HG02763 (cell line): ENCODE measurements at regions not wholly inside any gene's neighbourhood (a gene's known extent, or its start where the extent isn't known, plus 50 kb on each side); places are given as distances from the start of the nearest gene placed in this dataset.
"Not testable (repeated sequence)": the region's sequence is repeated elsewhere in the genome, so short reads cannot be mapped to it uniquely, and the experiment has no call there.

Experiments used
- ATAC-seq: cut with Tn5 transposase; IDR thresholded peaks from one replicate; pipeline ENCODE4 v1.9.1; 2021; ENCODE audit warnings: mild to moderate bottlenecking, moderate library complexity; ENCODE audit not compliant: unreplicated experiment

- ATAC-seq, result no peak
Measured at GRCh38 chr13:79935121-79935520, 405.8 kb downstream of the SPRY2 start.

GRCh38 chr13:79933389-79933788, 407.5 kb downstream of the SPRY2 start:
- no peak for ATAC-seq

DNA sequence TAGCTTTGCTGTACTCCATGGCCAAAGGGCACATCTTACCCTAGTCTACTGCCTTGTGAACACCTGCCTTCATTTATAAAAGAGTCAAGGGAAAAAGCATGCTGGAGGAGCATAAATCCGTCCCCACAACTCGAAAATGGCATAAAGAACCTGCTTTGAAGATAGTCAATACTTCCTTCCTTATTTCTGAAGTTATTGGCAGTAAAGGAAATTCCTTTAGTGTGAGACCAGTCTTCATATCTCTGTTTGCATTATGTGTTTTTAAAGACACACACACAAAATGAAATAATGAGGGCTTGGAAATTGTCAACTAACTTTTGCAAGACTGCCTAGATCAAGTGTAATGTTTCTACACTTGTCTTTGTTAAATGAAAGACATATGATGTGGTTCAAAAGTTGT, 408.4 kb downstream of the SPRY2 start:
- ATAC-seq, result no peak

DNA sequence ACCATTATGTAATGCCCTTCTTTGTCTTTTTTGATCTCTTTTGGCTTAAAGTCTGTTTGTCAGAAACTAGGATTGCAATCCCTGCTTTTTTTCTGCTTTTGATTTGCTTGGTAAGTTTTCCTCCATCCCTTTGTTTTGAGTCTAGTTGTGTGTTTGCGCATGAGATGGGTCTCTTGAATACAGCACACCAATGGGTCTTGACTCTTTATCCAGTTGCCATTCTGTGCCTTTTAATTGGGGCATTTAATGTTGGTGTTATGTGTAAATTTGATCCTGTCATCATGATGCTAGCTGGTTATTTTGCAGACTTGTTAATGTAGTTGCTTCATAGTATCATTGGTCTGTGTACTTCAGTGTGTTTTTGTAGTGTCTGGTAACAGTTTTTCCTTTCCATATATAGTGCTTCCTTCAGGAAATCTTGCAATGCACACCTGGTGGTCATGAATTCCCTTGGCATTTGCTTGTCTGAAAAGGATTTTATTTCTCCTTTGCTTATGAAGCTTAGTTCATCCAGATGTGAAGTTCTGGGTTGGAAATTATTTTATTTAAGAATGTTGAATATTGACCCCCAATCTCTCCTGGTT, 416.9 kb downstream of the SPRY2 start:
- not testable (repeated sequence) for ATAC-seq

DNA sequence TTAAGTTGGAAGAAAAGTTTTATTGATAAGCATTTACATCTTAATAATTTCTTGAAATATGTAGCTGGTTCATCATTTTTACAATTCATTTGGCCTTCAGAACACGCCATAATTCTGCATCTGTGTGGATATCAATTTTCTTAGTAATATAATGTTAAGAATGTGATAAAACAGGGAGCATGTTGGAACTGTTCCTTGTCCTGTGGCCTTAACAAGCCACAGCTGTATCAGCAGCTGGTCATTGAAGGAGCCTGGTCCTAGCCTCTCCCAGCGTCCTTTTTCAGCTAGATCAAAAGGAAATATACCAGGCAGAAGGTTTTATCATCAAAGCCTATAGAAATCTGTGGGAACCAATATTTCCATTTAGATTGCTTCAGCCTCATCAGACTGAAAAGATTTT, 421.8 kb downstream of the SPRY2 start:
- no peak for ATAC-seq

GRCh38 chr13:79918620-79919019, 422.3 kb downstream of the SPRY2 start:
- no peak for ATAC-seq

DNA sequence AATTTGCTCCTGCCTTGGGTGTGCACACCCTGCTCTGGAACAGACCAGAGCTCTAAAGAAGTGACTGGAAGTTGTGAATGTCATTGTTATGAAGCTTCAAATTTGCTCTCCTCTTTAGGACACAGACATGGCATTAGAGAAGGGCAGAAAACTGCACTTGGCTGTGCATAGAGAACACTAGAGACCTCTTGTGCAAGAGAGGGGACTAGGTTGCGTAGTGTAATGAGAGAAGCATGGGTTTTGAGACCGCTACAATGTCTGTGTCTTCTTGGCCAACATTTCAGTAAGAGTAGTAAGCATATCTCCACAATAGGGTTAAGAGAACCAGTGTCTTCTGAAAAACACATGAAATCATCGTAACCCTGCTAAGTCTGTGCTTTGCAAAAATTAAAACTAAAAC, 423.3 kb downstream of the SPRY2 start:
- ATAC-seq, result no peak

GRCh38 chr13:79915114-79915811, 425.7 kb downstream of the SPRY2 start:
- no peak for ATAC-seq

- ATAC-seq, result no peak
Measured at GRCh38 chr13:79913141-79913827, 427.6 kb downstream of the SPRY2 start.

GRCh38 chr13:79912403-79912802, 428.5 kb downstream of the SPRY2 start:
- no peak for ATAC-seq

GRCh38 chr13:79910875-79911540, 429.9 kb downstream of the SPRY2 start:
- ATAC-seq, result no peak

DNA sequence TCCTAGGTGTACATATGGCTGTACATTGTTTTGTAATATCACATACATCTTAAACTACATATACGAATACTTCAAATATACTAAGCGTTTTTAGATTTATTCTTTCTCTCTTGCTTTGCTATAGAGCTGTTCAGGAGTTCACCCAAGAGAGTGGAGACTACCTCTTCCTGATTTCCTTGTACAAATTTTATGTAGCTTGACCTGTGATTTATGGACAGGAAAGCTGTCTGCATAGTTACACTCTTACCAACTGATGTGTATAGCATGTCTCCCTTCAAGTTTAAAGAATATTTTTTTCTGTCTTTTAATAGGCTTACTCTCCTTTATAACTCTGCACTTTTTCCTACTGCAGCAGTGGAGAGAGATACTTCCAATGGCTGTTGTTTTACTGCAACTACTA, 428.7 kb downstream of the NDFIP2 start:
- no peak for ATAC-seq

DNA sequence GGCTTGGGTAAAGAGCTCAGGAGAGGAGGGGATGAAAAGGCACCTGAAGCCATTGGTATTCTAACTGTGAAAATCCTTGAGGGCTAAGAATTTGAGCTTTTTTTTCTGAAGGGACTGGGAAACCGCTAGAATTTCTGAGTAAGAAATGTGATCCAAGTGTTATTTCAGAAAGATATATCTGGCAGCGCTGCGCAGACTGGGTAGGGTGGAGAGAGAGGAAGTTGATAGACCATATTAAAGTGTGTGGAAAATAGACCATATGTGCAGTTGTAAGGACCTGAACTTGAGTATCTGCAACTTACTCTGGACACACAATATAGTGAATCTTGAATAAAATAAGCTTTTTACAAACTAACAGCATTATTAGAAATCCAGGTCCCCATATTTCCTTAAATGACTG, 427.4 kb downstream of the NDFIP2 start:
- no peak for ATAC-seq

- ATAC-seq, result no peak
Measured at GRCh38 chr13:79907527-79907926, 426.6 kb downstream of the NDFIP2 start.

DNA sequence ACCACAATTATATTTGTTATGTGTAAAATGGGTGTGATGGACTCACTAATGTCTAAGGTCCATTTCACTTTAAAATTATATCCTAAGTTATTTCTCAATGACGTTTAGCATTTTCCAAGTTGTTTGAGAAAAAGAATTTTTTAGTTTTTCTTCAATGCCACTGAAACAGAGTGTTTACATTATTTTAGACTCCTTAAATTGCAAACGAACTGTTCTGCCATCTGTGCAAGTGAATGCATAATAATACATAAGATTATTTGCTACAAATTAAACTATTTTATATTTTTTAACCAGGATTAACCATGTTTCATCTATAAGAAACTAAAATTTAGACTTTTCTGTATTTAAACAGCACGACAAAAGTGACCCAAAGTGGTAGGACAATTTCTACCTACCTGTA, 425.4 kb downstream of the NDFIP2 start:
- no peak for ATAC-seq

- no peak for ATAC-seq
Measured at GRCh38 chr13:79905018-79905417, 424.1 kb downstream of the NDFIP2 start.

- no peak for ATAC-seq
Measured at GRCh38 chr13:79904581-79904980, 423.6 kb downstream of the NDFIP2 start.

DNA sequence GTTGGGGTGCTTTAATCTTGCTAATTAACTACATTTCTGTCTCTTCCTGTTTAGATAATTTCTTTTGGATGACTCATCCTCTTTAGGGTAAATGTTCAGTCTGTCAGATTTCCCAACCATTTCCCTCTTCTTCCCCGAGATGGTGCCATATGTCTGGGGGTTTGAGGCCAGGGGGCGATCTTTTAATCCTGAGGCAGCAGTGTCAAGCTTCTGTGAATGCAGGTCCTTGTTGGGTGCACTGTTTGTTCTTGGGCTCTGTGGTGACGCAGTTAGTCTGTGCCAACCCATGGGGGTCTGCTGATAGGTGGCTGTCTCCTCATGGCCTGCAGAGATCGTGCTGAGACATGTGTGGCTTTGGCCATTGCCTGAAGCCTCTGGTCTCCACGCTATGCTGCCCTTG, 420.4 kb downstream of the NDFIP2 start:
- ATAC-seq, result no peak

DNA sequence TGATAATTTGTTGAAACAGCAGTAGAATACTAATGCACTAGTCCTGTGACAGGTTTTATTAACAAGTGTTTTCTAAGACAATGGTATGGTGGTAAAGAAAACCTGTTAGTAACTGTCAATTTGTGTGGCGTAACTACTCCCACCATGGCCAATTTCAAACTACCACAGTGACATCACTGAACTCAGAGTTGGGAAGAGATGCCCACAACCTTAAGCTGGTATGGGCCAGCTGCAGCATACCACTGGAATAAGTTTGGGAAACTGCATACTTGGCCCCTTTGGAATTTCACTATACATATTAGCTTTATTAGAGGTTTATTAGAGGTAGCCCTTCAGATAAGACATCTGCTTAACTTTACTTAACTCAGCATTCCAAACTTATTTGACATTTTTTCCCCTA, 419.4 kb downstream of the NDFIP2 start:
- no peak for ATAC-seq

DNA sequence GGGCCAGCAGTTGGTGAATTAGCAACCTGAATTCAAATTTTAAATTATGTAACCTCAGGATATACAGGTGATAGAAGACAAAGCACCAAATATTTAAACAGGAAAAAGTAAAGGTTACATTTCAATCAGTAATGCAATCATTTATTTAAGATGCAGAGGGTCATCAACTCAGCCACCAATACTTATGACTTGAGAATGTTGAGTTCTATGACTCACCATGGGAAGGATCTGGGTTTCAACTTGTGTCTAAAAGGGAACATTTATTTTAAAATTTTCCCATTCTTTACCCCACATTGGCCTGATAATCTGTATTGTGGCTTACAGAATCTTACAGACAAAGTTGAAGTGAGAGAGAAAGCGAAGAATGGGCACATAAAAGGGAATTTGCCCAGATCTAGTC, 418.0 kb downstream of the NDFIP2 start:
- ATAC-seq, result no peak

GRCh38 chr13:79898202-79898826, 417.4 kb downstream of the NDFIP2 start:
- ATAC-seq, result no peak
